ENCODE measurements at regions not wholly inside any gene's neighbourhood (a gene's known extent, or its start where the extent isn't known, plus 50 kb on each side); places are given as distances from the start of the nearest gene placed in this dataset.
"Not testable (repeated sequence)": the region's sequence is repeated elsewhere in the genome, so short reads cannot be mapped to it uniquely, and the experiment has no call there.

- no peak for DNase-seq (ENCODE audit: low read depth, low spot score)
- no peak for TF ChIP-seq CTCF (IDR thresholded peaks at IDR 0.05; ENCODE audit: low read depth, low read length)
- Histone ChIP-seq H3K4me3 (ENCODE audit: low read depth, low read length) (no peak overlapping the region), H3K27me3 (ENCODE audit: control insufficient read depth, insufficient read depth, low read length) (no peaks in the 10 kb centered on the region), H3K9me3 (ENCODE audit: control insufficient read depth, insufficient read depth, low read length) (no peaks in the 10 kb centered on the region), H3K27ac (ENCODE audit: low read depth, low read length) (no peak overlapping the region)
- ChIA-PET POLR2A (no interaction called here), CTCF (no interaction called here)
Measured at GRCh38 chr6:126890055-126890454, 228.4 kb upstream of the RSPO3 start.

- H3K9me3 ChIP-seq (ENCODE audit: control insufficient read depth, insufficient read depth, low read length), result no peaks in the 10 kb centered on the region
- no peak overlapping the region for H3K27ac ChIP-seq (ENCODE audit: low read depth, low read length)
- no peak for DNase-seq (ENCODE audit: low read depth, low spot score)
- TF ChIP-seq CTCF (IDR thresholded peaks at IDR 0.05; ENCODE audit: low read depth, low read length), result no peak
- H3K27me3 ChIP-seq (ENCODE audit: control insufficient read depth, insufficient read depth, low read length), result no peaks in the 10 kb centered on the region
- POLR2A ChIA-PET, result no interaction called here
- CTCF ChIA-PET, result no interaction called here
- no peak overlapping the region for H3K4me3 ChIP-seq (ENCODE audit: low read depth, low read length)
Measured at GRCh38 chr6:126891158-126891557, 227.3 kb upstream of the RSPO3 start.

GRCh38 chr6:126892869-126893268, 225.6 kb upstream of the RSPO3 start:
- DNase-seq (ENCODE audit: low read depth, low spot score); H3K27me3 ChIP-seq (ENCODE audit: control insufficient read depth, insufficient read depth, low read length); H3K4me3 ChIP-seq (ENCODE audit: low read depth, low read length); H3K27ac ChIP-seq (ENCODE audit: low read depth, low read length); POLR2A ChIA-PET; H3K9me3 ChIP-seq (ENCODE audit: control insufficient read depth, insufficient read depth, low read length); CTCF ChIA-PET: not testable (repeated sequence)

- DNase-seq (ENCODE audit: low read depth, low spot score), result no peak
- no peak for TF ChIP-seq CTCF (IDR thresholded peaks at IDR 0.05; ENCODE audit: low read depth, low read length)
- Histone ChIP-seq H3K27ac (ENCODE audit: low read depth, low read length) (no peak overlapping the region), H3K27me3 (ENCODE audit: control insufficient read depth, insufficient read depth, low read length) (no peaks in the 10 kb centered on the region), H3K9me3 (ENCODE audit: control insufficient read depth, insufficient read depth, low read length) (no peaks in the 10 kb centered on the region), H3K4me3 (ENCODE audit: low read depth, low read length) (no peak overlapping the region)
- CTCF ChIA-PET, result no interaction called here
- POLR2A ChIA-PET, result no interaction called here
Measured at GRCh38 chr6:126897758-126898157, 220.7 kb upstream of the RSPO3 start.

GRCh38 chr6:126904176-126904575, 214.3 kb upstream of the RSPO3 start:
- TF ChIP-seq CTCF (IDR thresholded peaks at IDR 0.05; ENCODE audit: low read depth, low read length), result no peak

GRCh38 chr6:126905917-126906316, 212.6 kb upstream of the RSPO3 start:
- Histone ChIP-seq H3K4me3 (ENCODE audit: low read depth, low read length) (no peak overlapping the region), H3K27ac (ENCODE audit: low read depth, low read length) (no peak overlapping the region), H3K27me3 (ENCODE audit: control insufficient read depth, insufficient read depth, low read length) (no peaks in the 10 kb centered on the region), H3K9me3 (ENCODE audit: control insufficient read depth, insufficient read depth, low read length) (no peaks in the 10 kb centered on the region)
- TF ChIP-seq CTCF (IDR thresholded peaks at IDR 0.05; ENCODE audit: low read depth, low read length), result no peak
- ChIA-PET CTCF (no interaction called here), POLR2A (no interaction called here)
- DNase-seq (ENCODE audit: low read depth, low spot score), result no peak

More at GRCh38 chr6:126904176-126904575, 214.3 kb upstream of the RSPO3 start:
- ChIA-PET POLR2A (no interaction called here), CTCF (no interaction called here)
- Histone ChIP-seq H3K27me3 (ENCODE audit: control insufficient read depth, insufficient read depth, low read length) (no peaks in the 10 kb centered on the region), H3K27ac (ENCODE audit: low read depth, low read length) (no peak overlapping the region), H3K9me3 (ENCODE audit: control insufficient read depth, insufficient read depth, low read length) (no peaks in the 10 kb centered on the region), H3K4me3 (ENCODE audit: low read depth, low read length) (no peak overlapping the region)
- no peak for DNase-seq (ENCODE audit: low read depth, low spot score)

Data from AG04450 (cell line).